ENCODE measurements at regions not wholly inside any gene's neighbourhood (a gene's known extent, or its start where the extent isn't known, plus 50 kb on each side); places are given as distances from the start of the nearest gene placed in this dataset.
"Not testable (repeated sequence)": the region's sequence is repeated elsewhere in the genome, so short reads cannot be mapped to it uniquely, and the experiment has no call there.

DNA sequence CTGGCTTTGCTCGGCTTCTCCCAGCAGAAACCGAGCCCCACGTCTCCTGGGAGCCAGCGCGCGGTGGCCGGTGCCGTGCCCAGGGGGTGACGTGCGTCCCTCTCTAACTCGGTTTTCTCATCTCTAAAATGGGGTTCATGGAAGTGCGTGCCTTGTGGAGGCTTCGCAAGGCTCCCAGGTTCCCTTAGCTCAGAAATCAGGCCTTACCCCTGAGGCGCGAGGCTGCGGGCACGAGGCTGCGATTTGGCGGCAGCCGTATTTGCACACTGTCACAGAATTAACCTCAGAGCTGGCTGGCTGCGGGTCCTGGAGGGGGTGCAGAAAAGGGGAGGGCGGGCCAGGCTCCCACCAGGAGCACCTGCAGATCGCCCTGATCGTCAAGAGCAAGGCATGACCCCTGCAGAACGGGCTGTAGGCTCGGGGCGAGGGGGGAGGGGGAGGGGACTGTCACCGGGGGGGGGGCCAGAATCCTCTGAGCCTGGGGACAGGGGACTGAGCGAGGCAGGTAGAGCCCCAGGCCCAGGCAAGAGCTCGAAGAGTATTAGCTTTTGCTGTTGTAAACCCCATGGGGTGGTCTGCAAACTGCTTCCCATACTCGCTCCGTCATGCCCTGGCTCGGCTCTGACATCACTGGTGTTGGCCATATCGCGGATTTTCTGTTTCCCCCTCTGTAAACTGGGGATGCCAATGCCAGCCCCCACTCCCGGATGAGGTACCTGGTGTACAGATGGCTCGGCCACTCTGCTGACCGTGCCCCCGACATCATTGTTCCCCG lies 62.2 kb downstream of the CCNE1 start:
- DNase-seq = no peak

DNA sequence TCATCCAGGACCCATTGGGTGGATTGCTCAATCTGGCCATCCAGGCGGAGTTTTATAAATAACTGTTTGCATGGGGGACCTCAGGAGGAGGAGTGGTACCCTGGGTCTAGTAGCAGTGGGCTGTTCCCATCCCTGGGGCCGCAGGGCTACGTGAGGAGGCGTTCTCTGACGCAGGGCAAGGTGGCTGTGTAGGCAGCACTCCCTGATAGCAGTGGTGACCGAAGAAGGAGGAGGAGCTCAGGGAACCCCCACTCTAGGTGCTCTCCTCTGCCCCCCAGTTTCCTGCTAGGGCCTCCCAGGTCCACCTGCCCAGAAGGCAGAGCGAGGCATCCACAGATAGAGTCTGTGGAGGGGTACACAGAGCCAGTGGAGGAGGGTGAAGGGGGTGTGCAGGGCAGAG lies 64.1 kb downstream of the CCNE1 start:
- no peak for DNase-seq

- no peak for DNase-seq
Observed at GRCh38 chr19:29876414-29876813, 64.6 kb downstream of the CCNE1 start.

DNA sequence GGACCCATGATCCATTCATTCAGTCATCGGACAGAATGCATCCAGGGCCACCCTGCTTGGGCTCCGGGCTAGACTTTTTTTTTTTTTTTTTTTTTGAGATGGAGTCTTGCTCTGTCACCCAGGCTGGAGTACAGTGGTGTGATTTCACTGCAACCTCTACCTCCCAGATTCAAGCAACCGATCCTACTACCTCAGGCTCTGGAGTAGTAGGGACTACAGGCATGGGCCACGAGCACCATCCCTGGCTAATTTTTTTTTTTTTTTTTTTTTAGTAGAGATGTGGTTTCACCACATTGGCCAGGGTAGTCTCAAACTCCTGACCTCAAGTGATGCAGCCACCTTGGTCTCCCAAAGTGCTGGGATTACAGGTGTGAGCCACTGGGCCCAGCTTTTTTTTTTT lies 65.1 kb downstream of the CCNE1 start:
- DNase-seq = not testable (repeated sequence)

- peak in 7 of 58 donors; percentile 10 to 30 (median 19) for DNase-seq
Observed at GRCh38 chr19:29878973-29879654, 62.9 kb upstream of the URI1 start.

- DNase-seq = no peak
Observed at GRCh38 chr19:29879655-29879974, 62.4 kb upstream of the URI1 start.

- no peak for DNase-seq
Observed at GRCh38 chr19:29880498-29881081, 61.4 kb upstream of the URI1 start.

- DNase-seq = no peak
Observed at GRCh38 chr19:29881386-29881785, 60.7 kb upstream of the URI1 start.

DNA sequence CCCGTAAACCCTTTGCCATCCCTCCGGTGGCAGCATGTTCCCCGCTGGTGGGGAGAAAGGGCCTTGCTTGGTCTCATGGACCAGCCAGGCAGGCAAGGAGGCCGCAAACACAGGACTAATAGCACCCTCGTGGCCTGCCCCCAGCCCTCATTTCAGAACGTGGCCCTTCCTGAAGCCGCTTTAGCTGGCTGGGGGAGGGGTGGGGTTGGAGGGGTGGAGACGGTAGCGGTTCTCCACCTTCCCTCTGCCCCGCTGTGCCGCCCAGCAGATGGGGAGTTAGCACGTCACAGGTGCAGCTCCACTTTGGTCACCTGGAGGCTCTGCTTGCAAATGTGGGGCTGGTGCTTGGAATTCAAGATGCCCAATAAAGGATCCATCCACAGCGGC lies 59.3 kb upstream of the URI1 start:
- DNase-seq = no peak

DNA sequence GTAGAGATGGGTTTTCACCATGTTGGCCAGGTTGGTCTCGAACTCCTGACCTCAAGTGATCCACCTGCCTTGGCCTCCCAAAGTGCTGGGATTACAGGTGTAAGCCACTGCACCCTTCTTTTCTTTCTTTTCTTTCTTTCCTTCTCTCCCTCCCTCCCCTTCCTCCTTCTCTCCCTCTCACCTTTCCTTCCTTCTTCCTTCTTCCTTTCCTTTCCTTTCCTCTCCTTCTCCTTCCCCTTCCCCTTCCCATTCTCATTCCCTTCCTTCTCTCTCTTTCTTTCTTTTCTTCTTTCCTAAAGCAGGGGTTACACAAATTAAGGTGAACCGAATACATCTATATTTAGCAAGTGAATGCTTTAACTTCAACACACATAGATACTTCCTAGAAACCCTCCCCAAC lies 58.0 kb upstream of the URI1 start:
- DNase-seq = no peak

DNA sequence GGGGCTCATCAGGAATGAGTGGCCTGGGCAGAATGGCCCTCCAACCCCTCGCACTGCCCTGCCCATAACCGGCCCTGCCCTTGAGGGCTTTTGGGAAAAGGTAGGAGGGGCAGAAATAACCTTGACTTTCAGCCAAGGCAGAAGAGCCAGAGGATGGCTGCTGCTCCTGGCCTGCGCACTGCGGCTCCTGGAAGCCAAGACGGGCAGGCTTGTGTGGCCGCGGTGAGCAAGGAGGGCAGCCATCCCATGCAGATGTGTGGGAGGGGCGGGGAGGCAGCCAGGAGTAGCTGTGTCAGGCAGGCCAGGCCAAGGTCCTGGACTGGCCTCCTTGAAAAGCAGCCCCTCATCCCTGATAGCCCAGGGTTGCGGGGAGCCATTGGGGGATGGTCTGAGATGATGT lies 57.6 kb upstream of the URI1 start:
- DNase-seq = no peak

DNA sequence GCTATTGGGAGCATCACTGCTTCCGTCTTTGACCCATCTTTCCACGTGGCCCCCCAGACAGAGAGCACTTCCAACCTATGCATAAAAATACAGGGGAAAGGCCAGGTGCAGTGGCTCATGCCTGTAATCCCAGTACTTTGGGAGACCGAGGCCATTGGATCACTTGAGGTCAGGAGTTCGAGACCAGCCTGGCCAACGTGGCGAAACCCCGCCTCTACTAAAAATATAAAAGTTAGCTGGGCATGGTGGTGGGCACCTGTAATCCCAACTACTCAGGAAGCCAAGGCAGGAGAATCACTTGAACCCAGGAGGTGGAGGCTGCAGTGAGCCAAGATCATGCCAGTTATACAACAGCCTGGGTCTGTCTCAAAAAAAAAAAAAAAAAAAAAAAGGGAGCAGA lies 55.9 kb upstream of the URI1 start:
- DNase-seq = not testable (repeated sequence)

GRCh38 chr19:29886586-29886985 lies 55.5 kb upstream of the URI1 start:
- DNase-seq = no peak

DNA sequence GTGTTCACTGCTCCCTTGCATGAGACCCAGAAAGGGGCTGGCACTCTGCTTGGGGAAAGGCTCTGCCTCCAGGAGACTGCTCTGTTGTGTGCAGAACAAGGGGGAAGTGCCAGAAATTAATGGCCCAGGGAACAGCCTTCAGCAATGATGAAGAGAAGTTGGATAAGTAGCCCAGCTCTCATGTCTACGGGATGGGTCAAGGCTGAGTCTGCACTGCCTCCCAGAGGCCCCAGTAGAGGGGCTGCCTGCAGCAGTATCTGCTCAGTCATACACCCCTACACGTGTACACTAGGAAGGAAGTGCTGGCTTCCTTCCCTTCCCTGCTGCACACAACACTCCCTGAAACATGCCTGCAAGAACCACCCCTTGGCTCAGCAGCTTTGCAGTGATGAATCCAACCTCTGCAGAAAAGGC lies 54.6 kb upstream of the URI1 start:
- no peak for DNase-seq

DNA sequence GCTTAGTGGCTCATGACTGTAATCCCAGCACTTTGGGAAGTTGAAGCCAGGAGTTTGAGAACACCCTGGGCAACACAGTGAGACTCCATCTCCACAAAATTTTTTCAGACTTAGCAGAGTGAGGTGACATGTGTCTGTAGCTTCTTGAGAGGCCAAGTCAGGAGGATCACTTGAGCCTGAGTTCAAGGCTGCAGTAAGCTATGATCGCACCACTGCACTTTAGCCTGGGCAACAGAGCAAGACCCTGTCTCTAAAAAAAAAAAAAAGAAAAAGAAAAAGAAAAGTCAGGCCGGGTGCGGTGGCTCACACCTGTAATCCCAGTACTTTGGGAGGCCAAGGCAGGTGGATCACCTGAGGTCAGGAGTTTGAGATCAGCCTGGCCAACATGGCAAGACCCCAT lies 54.0 kb upstream of the URI1 start:
- DNase-seq = not testable (repeated sequence)

- DNase-seq = no peak
Observed at GRCh38 chr19:29889702-29890101, 52.3 kb upstream of the URI1 start.

DNA sequence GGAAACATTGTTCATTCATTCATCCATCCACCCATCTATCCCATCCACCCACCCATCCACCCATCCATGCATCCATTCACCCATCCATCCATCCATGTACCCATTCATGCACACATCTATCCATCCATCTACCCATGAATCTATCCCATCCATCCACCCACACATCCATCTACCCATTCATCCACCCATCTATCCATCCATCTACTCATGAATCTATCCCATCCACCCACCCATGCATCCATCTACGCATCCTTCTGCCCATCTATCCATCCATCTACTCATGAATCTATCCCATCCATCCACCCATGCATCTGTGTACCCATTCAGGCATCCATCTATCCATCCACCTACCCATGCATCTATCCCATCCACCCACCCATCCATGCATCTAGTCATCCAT lies 51.6 kb upstream of the URI1 start:
- DNase-seq = no peak
